ENCODE measurements at regions not wholly inside any gene's neighbourhood (a gene's known extent, or its start where the extent isn't known, plus 50 kb on each side); places are given as distances from the start of the nearest gene placed in this dataset.

GRCh38 chr16:65176603-65177002 lies 54.7 kb upstream of the CDH11 start:
- no peak for DNase-seq (ENCODE audit: low read depth, low spot score)

GRCh38 chr16:65172356-65172755 lies 50.5 kb upstream of the CDH11 start:
- DNase-seq (ENCODE audit: low read depth, low spot score) = no peak

All from iPS DF 19.7 (cell line).